ENCODE measurements at regions not wholly inside any gene's neighbourhood (a gene's known extent, or its start where the extent isn't known, plus 50 kb on each side); places are given as distances from the start of the nearest gene placed in this dataset.

GRCh38 chr18:47381975-47382570, 130.6 kb upstream of the SKOR2 start:
- TF ChIP-seq CTCF (IDR thresholded peaks at IDR 0.05), result no peak
- TF ChIP-seq EZH2 (IDR thresholded peaks at IDR 0.05), result no peak
- no peak for TF ChIP-seq EZH2phosphoT487 (IDR thresholded peaks at IDR 0.05)
